IPS DF 6.9 (cell line): ENCODE measurements at regions not wholly inside any gene's neighbourhood (a gene's known extent, or its start where the extent isn't known, plus 50 kb on each side); places are given as distances from the start of the nearest gene placed in this dataset.
"Not testable (repeated sequence)": the region's sequence is repeated elsewhere in the genome, so short reads cannot be mapped to it uniquely, and the experiment has no call there.

Source experiments
- DNase-seq: peaks from one replicate; pipeline ENCODE4 v3.0.0-alpha.2; 2013; ENCODE audit warnings: low read depth, low spot score
- H3K27ac ChIP-seq: one replicate; pipeline ENCODE4 v1.5.1; 2013; ENCODE audit warnings: low read length, control low read depth
- H3K27me3 ChIP-seq: 2 replicates; pipeline ENCODE4 v1.6.1; 2013; ENCODE audit warnings: mild to moderate bottlenecking, low read length; ENCODE audit not compliant: control insufficient read depth, insufficient read depth
- H3K36me3 ChIP-seq: 2 replicates; pipeline ENCODE4 v1.6.1; 2013; ENCODE audit warnings: low read length; ENCODE audit not compliant: control insufficient read depth, insufficient read depth
- H3K4me1 ChIP-seq: 2 replicates; pipeline ENCODE4 v1.6.1; 2013; ENCODE audit warnings: low read length; ENCODE audit not compliant: control insufficient read depth, insufficient read depth
- H3K4me3 ChIP-seq: 2 replicates; pipeline ENCODE4 v1.5.1; 2013; ENCODE audit warnings: mild to moderate bottlenecking, low read length
- H3K9me3 ChIP-seq: 2 replicates; pipeline ENCODE4 v1.6.1; 2013; ENCODE audit warnings: low read length, inconsistent platforms; ENCODE audit not compliant: control insufficient read depth, insufficient read depth
- WGBS: extraction: QIAGEN DNeasy Blood & Tissue Kit; methylation state at CpG from one replicate; pipeline ENCODE4 v1.1.7; 2013; ENCODE audit warnings: mixed read lengths, missing lambda C conversion rate; ENCODE audit not compliant: insufficient read length, insufficient coverage; 5-methylcytosine and 5-hydroxymethylcytosine counted together

GRCh38 chr3:56939834-56940233, 120.6 kb upstream of the SPATA12 start:
- Histone ChIP-seq H3K27me3 (no peaks in the 10 kb centered on the region), H3K4me1 (no peaks in the 10 kb centered on the region), H3K4me3 (no peak overlapping the region), H3K27ac (no peak overlapping the region), H3K36me3 (no peaks in the 10 kb centered on the region), H3K9me3 (no peaks in the 10 kb centered on the region)
- DNase-seq, result no peak
- no CpG with 5 or more reads among the region's 1 CpG for WGBS

- Histone ChIP-seq H3K4me1 (no peaks in the 10 kb centered on the region), H3K9me3 (no peaks in the 10 kb centered on the region), H3K27ac (no peak overlapping the region), H3K27me3 (no peaks in the 10 kb centered on the region), H3K36me3 (no peaks in the 10 kb centered on the region), H3K4me3 (no peak overlapping the region)
- no CpG with 5 or more reads among the region's 8 CpGs for WGBS
- no peak for DNase-seq
These were observed 121.9 kb upstream of the SPATA12 start for GRCh38 chr3:56938530-56938929.

GRCh38 chr3:56937580-56937979, 122.9 kb upstream of the SPATA12 start:
- no peaks in the 10 kb centered on the region for H3K9me3 ChIP-seq
- DNase-seq, result no peak
- H3K4me1 ChIP-seq, result no peaks in the 10 kb centered on the region
- no peak overlapping the region for H3K27ac ChIP-seq
- H3K36me3 ChIP-seq, result no peaks in the 10 kb centered on the region
- no peak overlapping the region for H3K4me3 ChIP-seq
- H3K27me3 ChIP-seq, result no peaks in the 10 kb centered on the region

GRCh38 chr3:56935811-56936210, 124.7 kb upstream of the SPATA12 start:
- H3K27ac ChIP-seq, result no peak overlapping the region
- DNase-seq, result no peak
- H3K4me3 ChIP-seq, result no peak overlapping the region
- WGBS, result no CpG with 5 or more reads among the region's 1 CpG
- no peaks in the 10 kb centered on the region for H3K36me3 ChIP-seq
- no peaks in the 10 kb centered on the region for H3K9me3 ChIP-seq
- no peaks in the 10 kb centered on the region for H3K27me3 ChIP-seq
- no peaks in the 10 kb centered on the region for H3K4me1 ChIP-seq

GRCh38 chr3:56934481-56934880, 126.0 kb upstream of the SPATA12 start:
- H3K9me3 ChIP-seq, H3K4me3 ChIP-seq, H3K27me3 ChIP-seq, DNase-seq, H3K27ac ChIP-seq, H3K36me3 ChIP-seq, H3K4me1 ChIP-seq: not testable (repeated sequence)
- no CpG with 5 or more reads among the region's 26 CpGs for WGBS

- no peak for DNase-seq
- H3K36me3 ChIP-seq, result no peaks in the 10 kb centered on the region
- WGBS, result no CpG with 5 or more reads among the region's 1 CpG
- H3K4me3 ChIP-seq, result no peak overlapping the region
- H3K9me3 ChIP-seq, result no peaks in the 10 kb centered on the region
- H3K27ac ChIP-seq, result no peak overlapping the region
- no peaks in the 10 kb centered on the region for H3K4me1 ChIP-seq
- H3K27me3 ChIP-seq, result no peaks in the 10 kb centered on the region
These were observed 126.7 kb upstream of the SPATA12 start for GRCh38 chr3:56933803-56934202.

- no peak overlapping the region for H3K27ac ChIP-seq
- DNase-seq, result no peak
- no peaks in the 10 kb centered on the region for H3K9me3 ChIP-seq
- WGBS, result no CpG with 5 or more reads among the region's 3 CpGs
- no peaks in the 10 kb centered on the region for H3K4me1 ChIP-seq
- H3K36me3 ChIP-seq, result no peaks in the 10 kb centered on the region
- H3K27me3 ChIP-seq, result no peaks in the 10 kb centered on the region
- H3K4me3 ChIP-seq, result no peak overlapping the region
These were observed 127.6 kb upstream of the SPATA12 start for GRCh38 chr3:56932866-56933265.

- H3K9me3 ChIP-seq, result no peaks in the 10 kb centered on the region
These were observed 128.6 kb upstream of the SPATA12 start for GRCh38 chr3:56931836-56932235.

GRCh38 chr3:56930706-56931105, 129.0 kb upstream of the ARHGEF3 start:
- Histone ChIP-seq H3K4me1 (no peaks in the 10 kb centered on the region), H3K4me3 (no peak overlapping the region), H3K27ac (no peak overlapping the region), H3K27me3 (no peaks in the 10 kb centered on the region), H3K36me3 (no peaks in the 10 kb centered on the region), H3K9me3 (no peaks in the 10 kb centered on the region)
- DNase-seq, result no peak
- WGBS, result no CpG with 5 or more reads among the region's 5 CpGs

More at GRCh38 chr3:56931836-56932235, 128.6 kb upstream of the SPATA12 start:
- Histone ChIP-seq H3K27me3 (no peaks in the 10 kb centered on the region), H3K4me3 (no peak overlapping the region), H3K36me3 (no peaks in the 10 kb centered on the region), H3K27ac (no peak overlapping the region), H3K4me1 (no peaks in the 10 kb centered on the region)
- no peak for DNase-seq

GRCh38 chr3:56929809-56930615, 128.3 kb upstream of the ARHGEF3 start:
- no CpG with 5 or more reads among the region's 10 CpGs for WGBS
- no peaks in the 10 kb centered on the region for H3K9me3 ChIP-seq
- no peak for DNase-seq

GRCh38 chr3:56928379-56929068, 126.8 kb upstream of the ARHGEF3 start:
- WGBS, result no CpG with 5 or more reads among the region's 3 CpGs

More at GRCh38 chr3:56929809-56930615, 128.3 kb upstream of the ARHGEF3 start:
- no peaks in the 10 kb centered on the region for H3K27me3 ChIP-seq
- no peaks in the 10 kb centered on the region for H3K4me1 ChIP-seq
- H3K27ac ChIP-seq, result no peak overlapping the region
- H3K4me3 ChIP-seq, result no peak overlapping the region
- no peaks in the 10 kb centered on the region for H3K36me3 ChIP-seq

More at GRCh38 chr3:56928379-56929068, 126.8 kb upstream of the ARHGEF3 start:
- no peak for DNase-seq
- H3K27ac ChIP-seq, result no peak overlapping the region
- no peaks in the 10 kb centered on the region for H3K36me3 ChIP-seq
- H3K4me3 ChIP-seq, result no peak overlapping the region
- H3K4me1 ChIP-seq, result no peaks in the 10 kb centered on the region
- H3K9me3 ChIP-seq, result no peaks in the 10 kb centered on the region
- H3K27me3 ChIP-seq, result no peaks in the 10 kb centered on the region
